AG04450 (cell line): ENCODE measurements at regions not wholly inside any gene's neighbourhood (a gene's known extent, or its start where the extent isn't known, plus 50 kb on each side); places are given as distances from the start of the nearest gene placed in this dataset.

Experiments
- CTCF ChIA-PET: fragments of 300-600, 350-600 bp; formaldehyde crosslinking; extraction: SDS; loops from one replicate; lab custom pipeline; 2022; ENCODE audit warnings: antibody characterized with exemption, inconsistent platforms; lab: Charles Lee
- POLR2A ChIA-PET: fragments of 350-600 bp; formaldehyde crosslinking; extraction: SDS; loops from one replicate; lab custom pipeline; 2021; ENCODE audit warnings: antibody characterized with exemption, inconsistent platforms; lab: Yijun Ruan, JAX
- DNase-seq: peaks from one replicate; pipeline ENCODE4 v3.0.0-alpha.2; 2011; ENCODE audit warnings: low read depth, low spot score
- H3K27ac ChIP-seq: one replicate; pipeline ENCODE4 v1.5.1; 2012; ENCODE audit warnings: low read depth, low read length, control low read depth
- H3K27me3 ChIP-seq: one replicate; pipeline ENCODE4 v1.6.0; 2012; ENCODE audit warnings: low read length; ENCODE audit not compliant: control insufficient read depth, insufficient read depth
- H3K4me3 ChIP-seq: 2 replicates; pipeline ENCODE4 v1.5.1; 2011; ENCODE audit warnings: mild to moderate bottlenecking, low read depth, low read length, control low read depth
- H3K9me3 ChIP-seq: 2 replicates; pipeline ENCODE4 v1.5.1; 2012; ENCODE audit warnings: low read length; ENCODE audit not compliant: control insufficient read depth, insufficient read depth
- TF ChIP-seq, protein P1 (sequence below): IDR thresholded peaks from 2 replicates; pipeline ENCODE4 v1.5.1; 2011; ENCODE audit warnings: low read depth, low read length, control low read depth, inconsistent platforms

GRCh38 chr6:157757430-157758403 is 65.3 kb upstream of the SNX9 start:
- DNase-seq: no peak
- no peak overlapping the region for H3K27ac ChIP-seq
- no peak overlapping the region for H3K4me3 ChIP-seq
- ChIA-PET CTCF (interaction anchor here (0.6 to 5.5 kb wide), 45 partner anchors 13 to 635 kb away, joined by 3 to 97 read pairs (median 6); no protein-coding TSS in a partner anchor), POLR2A (no interaction called here)
- H3K27me3 ChIP-seq: no peaks in the 10 kb centered on the region
- TF ChIP-seq, protein P1, sequence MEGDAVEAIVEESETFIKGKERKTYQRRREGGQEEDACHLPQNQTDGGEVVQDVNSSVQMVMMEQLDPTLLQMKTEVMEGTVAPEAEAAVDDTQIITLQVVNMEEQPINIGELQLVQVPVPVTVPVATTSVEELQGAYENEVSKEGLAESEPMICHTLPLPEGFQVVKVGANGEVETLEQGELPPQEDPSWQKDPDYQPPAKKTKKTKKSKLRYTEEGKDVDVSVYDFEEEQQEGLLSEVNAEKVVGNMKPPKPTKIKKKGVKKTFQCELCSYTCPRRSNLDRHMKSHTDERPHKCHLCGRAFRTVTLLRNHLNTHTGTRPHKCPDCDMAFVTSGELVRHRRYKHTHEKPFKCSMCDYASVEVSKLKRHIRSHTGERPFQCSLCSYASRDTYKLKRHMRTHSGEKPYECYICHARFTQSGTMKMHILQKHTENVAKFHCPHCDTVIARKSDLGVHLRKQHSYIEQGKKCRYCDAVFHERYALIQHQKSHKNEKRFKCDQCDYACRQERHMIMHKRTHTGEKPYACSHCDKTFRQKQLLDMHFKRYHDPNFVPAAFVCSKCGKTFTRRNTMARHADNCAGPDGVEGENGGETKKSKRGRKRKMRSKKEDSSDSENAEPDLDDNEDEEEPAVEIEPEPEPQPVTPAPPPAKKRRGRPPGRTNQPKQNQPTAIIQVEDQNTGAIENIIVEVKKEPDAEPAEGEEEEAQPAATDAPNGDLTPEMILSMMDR: no peak
- no peaks in the 10 kb centered on the region for H3K9me3 ChIP-seq

DNA sequence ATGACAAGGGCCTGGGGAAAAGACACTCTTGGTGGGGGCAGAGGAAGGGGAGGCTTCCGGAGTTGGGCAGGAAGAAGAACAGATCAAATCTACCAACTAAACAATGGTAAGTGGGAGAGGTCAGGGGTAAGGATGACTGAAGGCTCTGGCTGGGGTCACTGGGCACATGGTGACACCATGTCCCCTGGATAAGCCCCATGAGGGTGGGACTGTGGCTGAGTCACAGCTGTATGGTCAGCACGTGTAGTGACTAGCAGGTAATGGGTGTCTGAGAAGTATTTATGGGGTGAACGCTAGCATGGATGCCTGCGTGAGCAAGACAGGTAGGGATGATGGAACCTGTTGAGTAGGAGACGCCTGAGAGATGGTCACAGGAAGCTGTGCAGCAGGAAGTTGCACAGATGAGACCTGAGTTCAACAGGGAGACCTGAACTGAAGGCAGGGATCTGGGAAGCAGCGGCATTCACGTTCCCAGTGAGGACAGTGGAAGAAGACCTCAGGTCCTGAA is 64.5 kb upstream of the SNX9 start:
- no peak overlapping the region for H3K4me3 ChIP-seq
- H3K9me3 ChIP-seq: no peaks in the 10 kb centered on the region
- TF ChIP-seq, protein P1: no peak
- POLR2A ChIA-PET: no interaction called here
- H3K27me3 ChIP-seq: no peaks in the 10 kb centered on the region
- CTCF ChIA-PET: interaction anchor here (1.3 to 5.5 kb wide), 4 partner anchors 91 to 444 kb away, joined by 3 to 97 read pairs (median 20); no protein-coding TSS in a partner anchor
- no peak for DNase-seq
- no peak overlapping the region for H3K27ac ChIP-seq

DNA sequence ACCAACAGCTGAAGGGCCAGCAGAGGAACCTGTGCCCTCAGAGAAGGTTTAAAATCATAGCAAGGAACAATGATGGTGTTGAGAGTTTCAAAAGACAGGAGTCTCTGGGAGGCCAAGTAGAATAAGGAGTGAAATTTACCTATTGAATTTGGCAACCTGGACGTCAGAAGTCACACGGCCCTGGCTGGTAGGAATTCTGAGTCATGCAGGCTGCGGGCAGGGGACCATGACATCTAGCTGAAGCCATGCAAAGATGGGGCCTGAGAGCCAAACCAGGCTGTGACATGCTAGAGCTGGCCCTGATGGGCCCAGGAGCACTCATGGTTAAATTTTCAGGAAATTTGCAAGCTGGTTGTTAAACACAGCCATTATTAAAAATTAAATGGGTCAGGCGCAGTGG is 64.0 kb upstream of the SNX9 start:
- Histone ChIP-seq H3K9me3 (no peaks in the 10 kb centered on the region), H3K4me3 (no peak overlapping the region), H3K27me3 (no peaks in the 10 kb centered on the region), H3K27ac (no peak overlapping the region)
- no peak for DNase-seq
- ChIA-PET POLR2A (no interaction called here), CTCF (interaction anchor here (1.3 to 5.5 kb wide), 3 partner anchors 91 to 444 kb away, joined by 3 to 97 read pairs (median 3); no protein-coding TSS in a partner anchor)
- TF ChIP-seq, protein P1: no peak

DNA sequence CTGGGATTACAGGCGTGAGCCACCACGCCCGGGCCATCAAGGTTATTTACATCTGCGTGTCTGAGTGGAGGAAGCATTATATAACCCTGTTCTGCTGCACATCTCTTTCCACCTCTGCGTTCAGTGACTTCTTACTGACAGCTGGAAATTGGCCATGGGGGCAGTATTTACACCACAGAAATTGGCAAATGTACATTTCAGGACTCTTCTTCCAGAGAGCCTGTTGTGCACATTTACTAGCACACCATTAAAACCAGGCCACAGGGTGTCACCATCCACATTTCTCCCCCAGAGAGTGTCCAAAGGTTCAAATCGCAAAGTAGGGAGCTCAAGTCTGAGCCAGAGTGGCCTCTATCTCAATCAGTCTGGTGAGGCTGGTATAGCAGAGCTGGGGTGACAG is 62.9 kb upstream of the SNX9 start:
- no peaks in the 10 kb centered on the region for H3K9me3 ChIP-seq
- no peak for DNase-seq
- POLR2A ChIA-PET: no interaction called here
- H3K27me3 ChIP-seq: no peaks in the 10 kb centered on the region
- H3K4me3 ChIP-seq: no peak overlapping the region
- CTCF ChIA-PET: interaction anchor here (1.3 to 5.5 kb wide), 3 partner anchors 113 to 445 kb away, joined by 3 to 97 read pairs (median 10); no protein-coding TSS in a partner anchor
- peak overlapping the region; percentile 90 for H3K27ac ChIP-seq
- TF ChIP-seq, protein P1: 0 out of 2 replicates have a peak, but pooled peaks have one; percentile 1
